Sigmoid colon (tissue), 6 donors: ENCODE measurements at regions not wholly inside any gene's neighbourhood (a gene's known extent, or its start where the extent isn't known, plus 50 kb on each side); places are given as distances from the start of the nearest gene placed in this dataset.
"Not testable (repeated sequence)": the region's sequence is repeated elsewhere in the genome, so short reads cannot be mapped to it uniquely, and the experiment has no call there.

Experiments
- DNase-seq: peaks from one replicate; pipeline ENCODE4 v3.0.0-alpha.2; 2019
- H3K27ac ChIP-seq, 4 donors: fragments of 200-600 bp; sonication (generic); one replicate each; pipeline ENCODE4 v1.5.1; 2016 to 2019; ENCODE audit warnings: mild to moderate bottlenecking in 1 of 4
- H3K27me3 ChIP-seq, 3 donors: fragments of 200-600 bp; sonication (generic); one replicate each; pipeline ENCODE4 v1.5.1; 2019; ENCODE audit warnings: mild to moderate bottlenecking in 1 of 3
- H3K36me3 ChIP-seq, 4 donors: fragments of 200-600 bp; sonication (generic); one replicate each; pipeline ENCODE4 v1.5.1; 2016 to 2019
- H3K4me1 ChIP-seq, 4 donors: fragments of 200-600 bp; sonication (generic); one replicate each; pipeline ENCODE4 v1.5.1; 2017 to 2019
- H3K4me3 ChIP-seq, 4 donors: fragments of 200-600 bp; sonication (generic); one replicate each; pipeline ENCODE4 v1.5.1; 2017 to 2019; ENCODE audit warnings: mild to moderate bottlenecking in 2 of 4, moderate library complexity in 1 of 4
- H3K9me3 ChIP-seq, 4 donors: fragments of 200-600 bp in 3 of 4; sonication (generic) in 3 of 4; one replicate each; pipeline versions ENCODE4 v1.5.1 to v1.6.1; 2013 to 2019
- CTCF ChIP-seq, 4 experiments: fragments of 450-650 bp in 3 of 4; fragments of 200-600 bp in 1 of 4; IDR thresholded peaks; one replicate each; pipeline ENCODE4 v1.5.1; 2016 to 2019; ENCODE audit warnings: antibody characterized with exemption in 4 of 4, mild to moderate bottlenecking in 3 of 4, moderate library complexity in 2 of 4
- EP300 ChIP-seq, 4 donors: sonication (generic); formaldehyde crosslinking; IDR thresholded peaks; one replicate each; pipeline ENCODE4 v1.6.1; 2017; ENCODE audit warnings: antibody characterized with exemption in 4 of 4
- POLR2A ChIP-seq, 2 donors: fragments of 450-650 bp; IDR thresholded peaks; one replicate each; pipeline ENCODE4 v1.6.1; 2016; ENCODE audit warnings: antibody characterized with exemption in 2 of 2, mild to moderate bottlenecking in 2 of 2, moderate library complexity in 2 of 2
- POLR2AphosphoS5 ChIP-seq, 4 donors: sonication (generic); formaldehyde crosslinking; IDR thresholded peaks; one replicate each; pipeline ENCODE4 v1.6.1; 2017; ENCODE audit warnings: antibody characterized with exemption in 4 of 4
- WGBS, 2 donors: extraction: QIAGEN DNeasy Blood & Tissue Kit; methylation state at CpG; one replicate each; pipeline ENCODE4 v1.1.7; 2013; 5-methylcytosine and 5-hydroxymethylcytosine counted together
- intact Hi-C: fragments of 100-400 bp; cut with DNase I; formaldehyde crosslinking; loops from one replicate; pipeline ENCODE4 v1.15.1; 2023
- donor health status: healthy with polysubstance abuse.
- donor health status: healthy.

GRCh38 chr5:163259495-163259894 lies 177.9 kb upstream of the CCNG1 start:
- intact Hi-C loops = no loop called here
- TF ChIP-seq POLR2A (IDR thresholded peaks at IDR 0.05) (no peak), CTCF (IDR thresholded peaks at IDR 0.05) (no peak), EP300 (IDR thresholded peaks at IDR 0.05) (no peak), POLR2AphosphoS5 (IDR thresholded peaks at IDR 0.05) (no peak)
- Histone ChIP-seq H3K4me1 (no peaks in the 10 kb centered on the region), H3K36me3 (no peaks in the 10 kb centered on the region), H3K4me3 (no peak overlapping the region), H3K9me3 (peaks cover 0 to 6% (median 0%) of the 10 kb centered on the region in 4 donors), H3K27me3 (no peaks in the 10 kb centered on the region), H3K27ac (no peak overlapping the region)
- DNase-seq = no peak
- 65 to 87% methylated on average over 2 of the region's 2 CpGs for WGBS, 2 donors

- H3K4me1 ChIP-seq = no peaks in the 10 kb centered on the region
- TF ChIP-seq CTCF (IDR thresholded peaks at IDR 0.05) = no peak
- no peak for TF ChIP-seq POLR2AphosphoS5 (IDR thresholded peaks at IDR 0.05)
- TF ChIP-seq EP300 (IDR thresholded peaks at IDR 0.05) = no peak
- TF ChIP-seq POLR2A (IDR thresholded peaks at IDR 0.05) = no peak
- intact Hi-C loops = no loop called here
- no peaks in the 10 kb centered on the region for H3K27me3 ChIP-seq
- H3K36me3 ChIP-seq = no peaks in the 10 kb centered on the region
- no peak for DNase-seq
- H3K9me3 ChIP-seq = peaks cover 0 to 6% (median 0%) of the 10 kb centered on the region in 4 donors
- no peak overlapping the region for H3K27ac ChIP-seq
- 88 to 94% methylated on average over 2 of the region's 2 CpGs for WGBS, 2 donors
- H3K4me3 ChIP-seq = no peak overlapping the region
Observed at GRCh38 chr5:163260471-163260870, 176.9 kb upstream of the CCNG1 start.

GRCh38 chr5:163260961-163261360 lies 176.4 kb upstream of the CCNG1 start:
- Histone ChIP-seq H3K9me3 (peaks cover 0 to 6% (median 0%) of the 10 kb centered on the region in 4 donors), H3K27ac (no peak overlapping the region), H3K36me3 (no peaks in the 10 kb centered on the region), H3K4me3 (no peak overlapping the region), H3K4me1 (no peaks in the 10 kb centered on the region), H3K27me3 (no peaks in the 10 kb centered on the region)
- no peak for DNase-seq
- TF ChIP-seq POLR2A (IDR thresholded peaks at IDR 0.05) = no peak
- no peak for TF ChIP-seq POLR2AphosphoS5 (IDR thresholded peaks at IDR 0.05)
- TF ChIP-seq EP300 (IDR thresholded peaks at IDR 0.05) = no peak
- TF ChIP-seq CTCF (IDR thresholded peaks at IDR 0.05) = no peak
- 61 to 75% methylated on average over 1 of the region's 1 CpG for WGBS, 2 donors
- intact Hi-C loops = no loop called here

- Histone ChIP-seq H3K4me3 (no peak overlapping the region), H3K27me3 (no peaks in the 10 kb centered on the region), H3K36me3 (no peaks in the 10 kb centered on the region), H3K9me3 (peaks cover 0 to 6% (median 0%) of the 10 kb centered on the region in 4 donors), H3K27ac (no peak overlapping the region), H3K4me1 (no peaks in the 10 kb centered on the region)
- intact Hi-C loops = no loop called here
- TF ChIP-seq POLR2A (IDR thresholded peaks at IDR 0.05) = no peak
- no peak for TF ChIP-seq POLR2AphosphoS5 (IDR thresholded peaks at IDR 0.05)
- TF ChIP-seq EP300 (IDR thresholded peaks at IDR 0.05) = no peak
- no peak for TF ChIP-seq CTCF (IDR thresholded peaks at IDR 0.05)
- WGBS, 2 donors = 66 to 77% methylated on average over 5 of the region's 5 CpGs
- no peak for DNase-seq
Observed at GRCh38 chr5:163261647-163262269, 175.6 kb upstream of the CCNG1 start.

GRCh38 chr5:163266249-163266648 lies 171.1 kb upstream of the CCNG1 start:
- DNase-seq, H3K36me3 ChIP-seq, H3K9me3 ChIP-seq, intact Hi-C loops, H3K27ac ChIP-seq, H3K4me1 ChIP-seq, H3K4me3 ChIP-seq, H3K27me3 ChIP-seq: not testable (repeated sequence)
- 88 to 91% methylated on average over 5 of the region's 5 CpGs for WGBS, 2 donors
